Neural cell (in vitro differentiated cells): ENCODE measurements at regions not wholly inside any gene's neighbourhood (a gene's known extent, or its start where the extent isn't known, plus 50 kb on each side); places are given as distances from the start of the nearest gene placed in this dataset.

ENCODE experiments used
- H2AFZ ChIP-seq: fragments of 200-600, 300-800 bp; sonication (generic), shearing (Covaris generic); 2 replicates; pipeline ENCODE4 v1.6.0; 2014; ENCODE audit warnings: low read depth, mild to moderate bottlenecking, antibody characterized with exemption, low read length, moderate library complexity
- H3F3A ChIP-seq: fragments of 200-600 bp; shearing (Covaris generic); 2 replicates; pipeline ENCODE4 v1.6.1; 2016; ENCODE audit warnings: mild to moderate bottlenecking, moderate library complexity, mixed read lengths, antibody characterized with exemption, low read length; ENCODE audit not compliant: insufficient read depth, poor library complexity, severe bottlenecking
- H3K27ac ChIP-seq: fragments of 200-600, 300-800 bp; sonication (generic), shearing (Covaris generic); 2 replicates; pipeline ENCODE4 v1.5.1; 2014; ENCODE audit warnings: mild to moderate bottlenecking, low read length, moderate library complexity
- H3K27me3 ChIP-seq: fragments of 300-800, 200-600 bp; sonication (generic), shearing (Covaris generic); 2 replicates; pipeline ENCODE4 v1.6.0; 2014; ENCODE audit warnings: mild to moderate bottlenecking, low read depth, low read length, moderate library complexity; ENCODE audit not compliant: insufficient read depth
- H3K36me3 ChIP-seq: fragments of 300-800, 200-600 bp; sonication (generic), shearing (Covaris generic); 2 replicates; pipeline ENCODE4 v1.5.1; 2014; ENCODE audit warnings: mild to moderate bottlenecking, antibody characterized with exemption, low read length, moderate library complexity; ENCODE audit not compliant: insufficient read depth
- H3K4me2 ChIP-seq: fragments of 300-800, 200-600 bp; sonication (generic), shearing (Covaris generic); 2 replicates; pipeline ENCODE4 v1.6.0; 2014; ENCODE audit warnings: mild to moderate bottlenecking, low read length
- H3K4me3 ChIP-seq: fragments of 300-800, 200-600 bp; sonication (generic), shearing (Covaris generic); 2 replicates; pipeline ENCODE4 v1.5.1; 2014; ENCODE audit warnings: mild to moderate bottlenecking, low read length, moderate library complexity
- H3K79me2 ChIP-seq: fragments of 200-600 bp; shearing (Covaris generic); replicated peaks from 2 replicates; pipeline ENCODE4 v1.6.0; 2014; ENCODE audit warnings: mild to moderate bottlenecking, low read length, moderate library complexity; ENCODE audit not compliant: insufficient read depth
- H3K9ac ChIP-seq: fragments of 300-800, 200-600 bp; sonication (generic), shearing (Covaris generic); 2 replicates; pipeline ENCODE4 v1.6.1; 2016; ENCODE audit warnings: mild to moderate bottlenecking, low read length, mixed read lengths
- H3K9me2 ChIP-seq: fragments of 200-600 bp; shearing (Covaris generic); 2 replicates; pipeline ENCODE4 v1.6.1; 2016; ENCODE audit warnings: mild to moderate bottlenecking, low read length, mixed read lengths; ENCODE audit not compliant: insufficient read depth
- H3K9me3 ChIP-seq: fragments of 200-600, 300-800 bp; sonication (generic), shearing (Covaris generic); 2 replicates; pipeline ENCODE4 v1.6.1; 2016; ENCODE audit warnings: mild to moderate bottlenecking, mixed run types, low read length, moderate library complexity, mixed read lengths
- H4K20me1 ChIP-seq: fragments of 200-600 bp; shearing (Covaris generic); 2 replicates; pipeline ENCODE4 v1.6.1; 2016; ENCODE audit warnings: mild to moderate bottlenecking, mixed run types; ENCODE audit not compliant: insufficient read depth
- CTCF ChIP-seq: fragments of 450-650 bp; IDR thresholded peaks from 2 replicates; pipeline ENCODE4 v1.5.1; 2014; ENCODE audit warnings: antibody characterized with exemption, mild to moderate bottlenecking, moderate library complexity; ENCODE audit not compliant: poor library complexity, severe bottlenecking
- EP300 ChIP-seq: fragments of 450-650 bp; conservative IDR thresholded peaks from 2 replicates; pipeline ENCODE4 v1.6.1; 2014; ENCODE audit warnings: antibody characterized with exemption, mild to moderate bottlenecking, moderate library complexity; ENCODE audit not compliant: poor library complexity, severe bottlenecking
- EZH2 ChIP-seq: fragments of 200-600, 300-800 bp; shearing (Covaris generic), sonication (generic); IDR thresholded peaks from 2 replicates; pipeline ENCODE4 v1.6.1; 2014; ENCODE audit warnings: antibody characterized with exemption, low read length, borderline replicate concordance, mild to moderate bottlenecking; ENCODE audit not compliant: insufficient read depth, poor library complexity, severe bottlenecking
- MXI1 ChIP-seq: fragments of 450-650 bp; conservative IDR thresholded peaks from 2 replicates; pipeline ENCODE4 v1.6.1; 2014; ENCODE audit warnings: antibody characterized with exemption, mild to moderate bottlenecking; ENCODE audit not compliant: poor library complexity, severe bottlenecking
- POLR2AphosphoS5 ChIP-seq: IDR thresholded peaks from 2 replicates; pipeline ENCODE4 v1.6.1; 2012
- RAD21 ChIP-seq: fragments of 450-650 bp; conservative IDR thresholded peaks from 2 replicates; pipeline ENCODE4 v1.6.1; 2014; ENCODE audit warnings: antibody characterized with exemption, mild to moderate bottlenecking, moderate library complexity
- REST ChIP-seq: IDR thresholded peaks from 2 replicates; pipeline ENCODE4 v1.6.1; 2012; ENCODE audit warnings: borderline replicate concordance
- SMC3 ChIP-seq: fragments of 450-650 bp; conservative IDR thresholded peaks from 2 replicates; pipeline ENCODE4 v1.6.1; 2014; ENCODE audit warnings: antibody characterized with exemption, mild to moderate bottlenecking, moderate library complexity; ENCODE audit not compliant: poor library complexity
- TAF1 ChIP-seq: IDR thresholded peaks from 2 replicates; pipeline ENCODE4 v1.6.1; 2012; ENCODE audit warnings: low read depth

- no peaks in the 10 kb centered on the region for H3K79me2 ChIP-seq
- no peak overlapping the region for H3K4me3 ChIP-seq
- TF ChIP-seq CTCF, result no peak
- TF ChIP-seq REST, result no peak
- TF ChIP-seq RAD21, result no peak
- no peak for TF ChIP-seq POLR2AphosphoS5
- TF ChIP-seq TAF1, result no peak
- TF ChIP-seq SMC3, result no peak
- no peak for TF ChIP-seq EP300
- TF ChIP-seq MXI1, result no peak
- TF ChIP-seq EZH2, result no peak
- no peak overlapping the region for H3K9ac ChIP-seq
- no peaks in the 10 kb centered on the region for H3K9me2 ChIP-seq
- H3K27me3 ChIP-seq, result no peaks in the 10 kb centered on the region
- H3F3A ChIP-seq, result no peaks in the 10 kb centered on the region
- H3K36me3 ChIP-seq, result no peaks in the 10 kb centered on the region
- H3K9me3 ChIP-seq, result no peaks in the 10 kb centered on the region
- no peak overlapping the region for H3K4me2 ChIP-seq
- H3K27ac ChIP-seq, result no peak overlapping the region
- H2AFZ ChIP-seq, result no peak overlapping the region
- H4K20me1 ChIP-seq, result no peaks in the 10 kb centered on the region
These were observed 173.7 kb upstream of the CCDC196 start for GRCh38 chr14:66312451-66312850.

- Histone ChIP-seq H3K9me3 (peaks cover 3% of the 10 kb centered on the region), H3F3A (no peaks in the 10 kb centered on the region), H3K4me2 (no peak overlapping the region), H3K27ac (no peak overlapping the region), H2AFZ (no peak overlapping the region), H3K9ac (no peak overlapping the region), H3K79me2 (no peaks in the 10 kb centered on the region), H3K4me3 (no peak overlapping the region), H3K36me3 (no peaks in the 10 kb centered on the region), H4K20me1 (no peaks in the 10 kb centered on the region), H3K27me3 (no peaks in the 10 kb centered on the region), H3K9me2 (no peaks in the 10 kb centered on the region)
- TF ChIP-seq EP300, result no peak
- no peak for TF ChIP-seq POLR2AphosphoS5
- no peak for TF ChIP-seq MXI1
- no peak for TF ChIP-seq TAF1
- no peak for TF ChIP-seq RAD21
- TF ChIP-seq EZH2, result no peak
- no peak for TF ChIP-seq REST
- TF ChIP-seq SMC3, result no peak
These were observed 171.1 kb upstream of the CCDC196 start for GRCh38 chr14:66315098-66315497.
